Lower lobe of right lung (tissue), 2 donors: ENCODE measurements at regions not wholly inside any gene's neighbourhood (a gene's known extent, or its start where the extent isn't known, plus 50 kb on each side); places are given as distances from the start of the nearest gene placed in this dataset.

ENCODE experiments used
- ATAC-seq, 2 donors: fragments of 200-7000 bp; cut with Tn5 transposase; one replicate each; pipeline ENCODE4 v1.9.1; 2020 to 2022; ENCODE audit warnings: mild to moderate bottlenecking in 2 of 2, moderate library complexity in 2 of 2
- DNase-seq: peaks from one replicate; pipeline ENCODE4 v3.0.0-alpha.2; 2020
- H3K27ac ChIP-seq: fragments of 200-600 bp; one replicate; pipeline ENCODE4 v1.8.0; 2022
- H3K27me3 ChIP-seq: fragments of 200-600 bp; one replicate; pipeline ENCODE4 v1.8.0; 2022; ENCODE audit warnings: low read depth
- H3K36me3 ChIP-seq: fragments of 200-600 bp; one replicate; pipeline ENCODE4 v1.8.0; 2022; ENCODE audit warnings: mild to moderate bottlenecking
- H3K4me1 ChIP-seq: fragments of 200-600 bp; one replicate; pipeline ENCODE4 v1.8.0; 2022
- H3K4me3 ChIP-seq: fragments of 200-600 bp; one replicate; pipeline ENCODE4 v1.8.0; 2022; ENCODE audit warnings: mild to moderate bottlenecking
- H3K9me3 ChIP-seq: fragments of 200-600 bp; one replicate; pipeline ENCODE4 v1.8.0; 2022
- intact Hi-C: fragments of 100-400 bp; cut with DNase I; formaldehyde crosslinking; loops from one replicate; pipeline ENCODE4 v1.11.0; 2022
- TF ChIP-seq, protein P1 (sequence below): fragments of 200-600 bp; IDR thresholded peaks from one replicate; pipeline ENCODE4 v1.8.0; 2022; ENCODE audit warnings: antibody characterized with exemption, mild to moderate bottlenecking
- donor health status: DM: no; HTN: yes; CAD: no; lungs with severe emphysema.

DNA sequence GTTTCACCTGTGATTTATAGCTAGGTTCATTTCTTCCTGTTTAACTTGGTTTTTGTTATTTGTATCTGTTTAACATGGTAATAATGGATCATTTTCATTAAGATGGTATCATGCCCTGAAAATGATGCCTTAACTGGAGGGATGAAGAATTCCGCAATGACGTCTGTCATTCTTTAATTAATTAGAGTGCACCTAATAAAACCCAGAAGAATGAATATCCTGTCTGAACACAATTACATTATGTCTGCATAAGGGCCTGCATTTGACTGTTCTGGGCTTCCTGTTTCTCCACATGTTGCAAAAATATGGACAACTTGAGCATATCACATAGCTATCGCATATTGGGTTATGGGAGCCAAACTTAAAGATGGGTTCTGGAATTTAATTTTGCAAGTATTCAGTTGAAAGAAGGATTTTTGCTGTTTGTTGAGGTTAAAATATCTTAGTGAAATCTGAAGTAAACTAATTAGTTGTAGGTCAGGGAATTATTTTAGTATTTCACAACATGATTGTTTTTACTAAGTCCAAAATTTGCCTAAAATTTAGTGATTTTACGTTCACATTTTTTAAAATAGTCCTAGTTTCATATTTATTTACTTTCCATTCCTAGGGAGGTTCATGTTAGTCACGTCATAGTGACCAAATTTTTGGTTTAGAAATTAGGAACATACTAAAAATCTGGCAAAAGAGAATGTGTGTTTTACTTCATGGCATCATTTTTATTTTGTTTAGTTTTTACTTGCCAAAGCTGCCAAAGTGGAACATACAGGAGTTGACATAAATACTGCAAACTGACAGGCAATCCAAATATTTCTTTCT lies 321.0 kb upstream of the TGFBR2 start:
- Histone ChIP-seq H3K9me3 (no peaks in the 10 kb centered on the region), H3K4me1 (peaks cover 32% of the 10 kb centered on the region), H3K4me3 (no peak overlapping the region), H3K27me3 (no peaks in the 10 kb centered on the region), H3K36me3 (no peaks in the 10 kb centered on the region), H3K27ac (peak overlapping the region; percentile 10)
- intact Hi-C loops: no loop called here
- TF ChIP-seq, protein P1, sequence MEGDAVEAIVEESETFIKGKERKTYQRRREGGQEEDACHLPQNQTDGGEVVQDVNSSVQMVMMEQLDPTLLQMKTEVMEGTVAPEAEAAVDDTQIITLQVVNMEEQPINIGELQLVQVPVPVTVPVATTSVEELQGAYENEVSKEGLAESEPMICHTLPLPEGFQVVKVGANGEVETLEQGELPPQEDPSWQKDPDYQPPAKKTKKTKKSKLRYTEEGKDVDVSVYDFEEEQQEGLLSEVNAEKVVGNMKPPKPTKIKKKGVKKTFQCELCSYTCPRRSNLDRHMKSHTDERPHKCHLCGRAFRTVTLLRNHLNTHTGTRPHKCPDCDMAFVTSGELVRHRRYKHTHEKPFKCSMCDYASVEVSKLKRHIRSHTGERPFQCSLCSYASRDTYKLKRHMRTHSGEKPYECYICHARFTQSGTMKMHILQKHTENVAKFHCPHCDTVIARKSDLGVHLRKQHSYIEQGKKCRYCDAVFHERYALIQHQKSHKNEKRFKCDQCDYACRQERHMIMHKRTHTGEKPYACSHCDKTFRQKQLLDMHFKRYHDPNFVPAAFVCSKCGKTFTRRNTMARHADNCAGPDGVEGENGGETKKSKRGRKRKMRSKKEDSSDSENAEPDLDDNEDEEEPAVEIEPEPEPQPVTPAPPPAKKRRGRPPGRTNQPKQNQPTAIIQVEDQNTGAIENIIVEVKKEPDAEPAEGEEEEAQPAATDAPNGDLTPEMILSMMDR: no peak
- DNase-seq (no peak), ATAC-seq (no peak)

DNA sequence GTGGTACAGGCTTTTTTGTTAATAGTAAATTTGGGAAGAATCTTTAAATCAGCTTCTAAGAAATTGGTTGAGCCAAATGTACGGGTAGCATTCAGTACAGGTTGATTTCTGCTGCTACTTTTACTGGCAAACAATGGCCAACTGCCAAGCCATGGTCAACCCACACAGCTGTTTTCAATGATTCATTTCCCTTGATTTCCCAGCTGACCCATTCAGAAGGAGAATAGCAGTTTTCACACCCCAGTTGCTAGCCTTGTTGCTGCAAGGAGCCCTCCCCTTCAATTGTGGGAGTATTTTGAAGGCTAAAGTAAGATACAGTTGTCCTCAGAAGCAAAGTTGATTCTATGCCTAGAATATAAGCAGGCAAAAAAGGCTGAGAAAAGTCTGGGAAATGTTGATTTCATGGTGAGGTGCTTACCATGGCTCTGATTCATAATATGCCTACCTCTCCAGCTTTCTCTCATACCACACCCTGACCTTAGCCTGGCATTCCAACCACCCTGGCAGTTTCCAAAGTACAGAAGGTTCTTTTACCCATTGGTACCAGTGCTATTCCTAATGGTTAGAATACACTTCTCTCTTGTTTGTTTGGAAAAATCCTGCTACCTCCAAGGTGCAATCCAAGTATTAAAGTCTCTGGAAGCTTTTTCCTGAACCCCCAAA lies 320.3 kb upstream of the TGFBR2 start:
- Histone ChIP-seq H3K27ac (peak overlapping the region; percentile 10), H3K4me3 (no peak overlapping the region), H3K4me1 (peaks cover 33% of the 10 kb centered on the region), H3K36me3 (no peaks in the 10 kb centered on the region), H3K9me3 (no peaks in the 10 kb centered on the region), H3K27me3 (no peaks in the 10 kb centered on the region)
- ATAC-seq (peak; percentile 57 to 71), DNase-seq (peak; percentile 41)
- TF ChIP-seq, protein P1: no peak
- intact Hi-C loops: no loop called here

DNA sequence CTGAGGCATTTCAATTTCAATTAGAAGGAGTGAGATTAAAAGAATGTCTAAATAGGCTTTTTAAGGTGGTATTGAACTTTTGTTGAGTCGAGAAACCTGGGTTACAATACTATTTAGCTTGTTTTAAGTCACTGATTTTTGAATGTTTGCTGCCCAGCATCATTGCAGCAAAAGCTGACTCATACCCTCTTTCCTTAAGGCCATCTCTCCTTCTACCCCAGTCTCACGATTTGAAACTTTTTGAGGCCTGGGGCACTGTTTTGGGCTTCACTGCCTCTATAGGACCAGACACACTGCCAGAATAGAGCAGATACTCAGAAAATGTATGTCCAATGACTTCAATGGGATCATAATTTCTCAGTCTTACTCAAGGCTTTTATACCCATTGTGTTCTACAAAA lies 319.6 kb upstream of the TGFBR2 start:
- no peak for ATAC-seq
- H3K27me3 ChIP-seq: no peaks in the 10 kb centered on the region
- H3K27ac ChIP-seq: no peak overlapping the region
- TF ChIP-seq, protein P1: no peak
- no peak for DNase-seq
- H3K4me1 ChIP-seq: peaks cover 33% of the 10 kb centered on the region
- H3K36me3 ChIP-seq: no peaks in the 10 kb centered on the region
- H3K9me3 ChIP-seq: no peaks in the 10 kb centered on the region
- intact Hi-C loops: no loop called here
- H3K4me3 ChIP-seq: no peak overlapping the region

DNA sequence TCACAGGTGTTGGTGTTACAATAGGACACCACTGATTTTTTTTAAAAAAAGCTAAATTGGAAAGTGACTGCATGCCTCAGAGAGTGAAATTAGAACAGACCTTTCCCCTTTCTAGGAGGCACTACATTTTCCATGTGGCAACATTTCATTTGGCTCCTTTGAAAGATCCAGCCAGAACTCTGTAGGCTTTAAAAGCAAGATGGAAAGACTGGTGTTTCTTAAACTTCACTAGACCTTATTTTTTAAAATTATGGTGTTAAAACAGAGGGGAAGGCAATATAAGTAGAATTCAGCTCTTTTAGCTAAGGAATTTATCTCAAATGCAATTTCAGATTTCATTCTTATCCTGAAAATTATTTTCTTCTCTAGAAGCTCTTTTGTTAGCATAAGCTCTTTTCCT lies 317.6 kb upstream of the TGFBR2 start:
- Histone ChIP-seq H3K9me3 (no peaks in the 10 kb centered on the region), H3K4me1 (peaks cover 33% of the 10 kb centered on the region), H3K27ac (no peak overlapping the region), H3K27me3 (no peaks in the 10 kb centered on the region), H3K36me3 (no peaks in the 10 kb centered on the region), H3K4me3 (no peak overlapping the region)
- DNase-seq (no peak), ATAC-seq (no peak)
- TF ChIP-seq, protein P1: no peak
- intact Hi-C loops: no loop called here

DNA sequence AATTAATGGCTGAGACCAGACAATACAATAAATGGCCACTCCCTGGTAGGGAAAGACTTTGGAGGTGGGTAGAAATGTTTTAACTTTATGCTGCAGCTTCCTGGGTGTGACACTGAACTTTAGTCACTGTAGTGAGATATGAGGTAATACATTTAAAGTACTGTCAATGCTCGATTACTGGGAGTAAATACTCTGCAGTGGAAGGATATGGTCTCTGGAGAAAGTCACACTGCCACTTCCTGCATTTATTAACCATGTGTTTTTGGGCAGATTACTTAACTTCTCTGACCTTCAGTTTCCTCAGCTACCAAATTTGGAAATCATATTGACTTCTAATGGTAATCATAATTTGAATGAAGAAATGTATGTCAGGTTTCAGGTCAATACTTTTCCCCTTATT lies 317.1 kb upstream of the TGFBR2 start:
- TF ChIP-seq, protein P1: no peak
- H3K27me3 ChIP-seq: no peaks in the 10 kb centered on the region
- no peak overlapping the region for H3K4me3 ChIP-seq
- ATAC-seq: peak; percentile 51 to 56
- intact Hi-C loops: no loop called here
- no peak overlapping the region for H3K27ac ChIP-seq
- DNase-seq: no peak
- no peaks in the 10 kb centered on the region for H3K9me3 ChIP-seq
- peaks cover 33% of the 10 kb centered on the region for H3K4me1 ChIP-seq
- no peaks in the 10 kb centered on the region for H3K36me3 ChIP-seq
